KMS-11 (cell line): ENCODE measurements at regions not wholly inside any gene's neighbourhood (a gene's known extent, or its start where the extent isn't known, plus 50 kb on each side); places are given as distances from the start of the nearest gene placed in this dataset.

ENCODE experiments used
- H2AFZ ChIP-seq: fragments of 200-600 bp; sonication (generic); 2 replicates; pipeline ENCODE4 v1.6.1; 2016; ENCODE audit warnings: antibody characterized with exemption, mixed run types, low read depth
- H3K27ac ChIP-seq: fragments of 200-600 bp; sonication (generic); 2 replicates; pipeline ENCODE4 v1.6.1; 2016; ENCODE audit warnings: mild to moderate bottlenecking, mixed run types
- H3K27me3 ChIP-seq: fragments of 200-600 bp; sonication (generic); 2 replicates; pipeline ENCODE4 v1.6.1; 2017; ENCODE audit warnings: mild to moderate bottlenecking, low read depth, mixed run types, moderate library complexity; ENCODE audit not compliant: insufficient read depth
- H3K36me3 ChIP-seq: fragments of 200-600 bp; sonication (generic); 2 replicates; pipeline ENCODE4 v1.6.1; 2017; ENCODE audit warnings: mild to moderate bottlenecking, mixed run types; ENCODE audit not compliant: insufficient read depth
- H3K4me1 ChIP-seq: fragments of 200-600 bp; sonication (generic); 2 replicates; pipeline ENCODE4 v1.6.1; 2016; ENCODE audit warnings: mild to moderate bottlenecking, low read depth, mixed run types; ENCODE audit not compliant: poor library complexity, severe bottlenecking
- H3K4me2 ChIP-seq: fragments of 200-600 bp; sonication (generic); 2 replicates; pipeline ENCODE4 v1.7.0; 2016; ENCODE audit warnings: mild to moderate bottlenecking, mixed run types
- H3K4me3 ChIP-seq: fragments of 200-600 bp; sonication (generic); IDR thresholded peaks from 2 replicates; pipeline ENCODE4 v1.6.1; 2017; ENCODE audit warnings: low read depth, low read length, mixed read lengths; ENCODE audit not compliant: insufficient read depth
- H3K79me2 ChIP-seq: fragments of 200-600 bp; sonication (generic); 2 replicates; pipeline ENCODE4 v1.6.1; 2016; ENCODE audit warnings: low read depth, mixed run types; ENCODE audit not compliant: insufficient read depth
- H3K9ac ChIP-seq: fragments of 200-600 bp; sonication (generic); 2 replicates; pipeline ENCODE4 v1.6.1; 2016; ENCODE audit warnings: mild to moderate bottlenecking, mixed run types
- H4K20me1 ChIP-seq: fragments of 200-600 bp; sonication (generic); 2 replicates; pipeline ENCODE4 v1.6.1; 2016; ENCODE audit warnings: mild to moderate bottlenecking, mixed run types; ENCODE audit not compliant: insufficient read depth
- CTCF ChIP-seq: fragments of 200-600 bp; sonication (generic); conservative IDR thresholded peaks from 2 replicates; pipeline ENCODE4 v1.6.1; 2017; ENCODE audit warnings: low read depth, mild to moderate bottlenecking, antibody characterized with exemption, low read length, moderate library complexity, mixed read lengths

DNA sequence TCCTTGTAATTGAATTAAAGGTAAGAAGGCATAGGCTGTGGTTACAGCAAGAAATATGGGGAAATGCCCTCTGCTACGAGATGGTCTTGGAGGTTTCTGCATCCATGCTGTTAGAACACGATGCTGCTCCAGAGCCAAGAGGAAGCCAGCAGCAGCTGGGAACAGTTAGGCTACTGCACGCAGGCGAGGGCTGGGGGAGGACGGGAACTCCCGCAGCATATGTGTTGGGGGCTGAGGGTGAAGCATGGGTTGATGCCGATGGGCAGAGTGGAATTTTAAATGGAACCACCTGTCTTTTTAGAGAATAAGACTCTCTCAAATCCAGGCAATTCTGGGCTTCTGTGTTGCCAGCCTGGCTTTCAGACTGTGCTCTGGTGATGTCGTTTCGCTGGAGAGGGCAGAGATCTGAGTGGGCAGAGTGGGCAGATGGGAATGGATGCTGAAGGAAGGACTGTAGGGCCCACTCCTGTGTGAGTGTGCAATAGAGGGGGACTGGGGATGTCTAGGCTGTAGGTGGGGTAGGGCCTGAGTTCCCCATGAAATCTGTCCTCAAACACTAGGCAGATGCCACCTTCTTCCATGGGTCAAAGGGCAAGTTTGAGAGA lies 417.0 kb upstream of the TPM1 start:
- Histone ChIP-seq H3K27me3 (no peaks in the 10 kb centered on the region), H3K4me3 (no peak overlapping the region), H3K9ac (no peak overlapping the region), H3K4me2 (no peak overlapping the region), H3K27ac (no peak overlapping the region), H3K4me1 (no peaks in the 10 kb centered on the region), H2AFZ (no peak overlapping the region), H3K79me2 (no peaks in the 10 kb centered on the region), H4K20me1 (no peaks in the 10 kb centered on the region), H3K36me3 (no peaks in the 10 kb centered on the region)
- no peak for TF ChIP-seq CTCF

GRCh38 chr15:62626903-62627302 lies 415.6 kb upstream of the TPM1 start:
- H3K4me2 ChIP-seq: no peak overlapping the region
- no peak for TF ChIP-seq CTCF

DNA sequence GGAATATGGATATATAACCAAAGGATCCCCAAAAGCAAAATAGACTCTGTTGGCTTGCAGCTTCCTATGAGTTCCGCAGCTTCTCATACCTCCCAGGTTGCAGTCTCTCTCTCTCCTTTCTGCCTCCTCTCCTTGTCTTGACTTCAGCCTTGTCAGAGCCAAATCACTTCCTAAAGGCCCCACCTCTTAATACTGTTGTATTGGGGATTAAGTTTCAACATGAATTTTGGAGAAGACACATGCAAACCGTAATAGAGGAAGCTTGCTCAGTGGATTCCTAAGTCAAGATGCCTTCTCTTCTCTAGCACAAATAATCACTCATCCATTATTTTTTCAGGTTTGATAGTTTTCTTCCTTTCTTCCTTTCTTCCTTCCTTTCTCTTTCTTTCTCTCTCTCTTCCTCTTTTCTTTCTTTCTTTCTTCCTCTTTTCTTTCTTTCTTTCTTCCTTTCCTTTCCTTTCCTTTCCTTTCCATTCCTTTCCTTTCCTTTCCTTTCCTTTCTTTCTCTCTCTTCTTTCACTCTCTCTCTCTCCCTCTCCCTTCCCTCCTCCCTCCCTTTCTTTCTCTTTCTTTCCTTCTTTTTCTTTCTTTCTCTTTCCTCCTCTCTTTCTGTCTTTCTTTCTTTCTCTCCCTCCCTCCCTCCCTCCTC lies 411.3 kb upstream of the TPM1 start:
- Histone ChIP-seq H3K9ac (no peak overlapping the region), H3K27ac (no peak overlapping the region), H3K4me2 (no peak overlapping the region), H3K4me3 (no peak overlapping the region), H2AFZ (no peak overlapping the region), H3K27me3 (no peaks in the 10 kb centered on the region), H3K4me1 (no peaks in the 10 kb centered on the region), H3K79me2 (no peaks in the 10 kb centered on the region), H4K20me1 (no peaks in the 10 kb centered on the region), H3K36me3 (no peaks in the 10 kb centered on the region)
- no peak for TF ChIP-seq CTCF

More at GRCh38 chr15:62626903-62627302, 415.6 kb upstream of the TPM1 start:
- no peak overlapping the region for H2AFZ ChIP-seq
- no peaks in the 10 kb centered on the region for H3K27me3 ChIP-seq
- no peak overlapping the region for H3K4me3 ChIP-seq
- no peaks in the 10 kb centered on the region for H3K4me1 ChIP-seq
- H3K79me2 ChIP-seq: no peaks in the 10 kb centered on the region
- H4K20me1 ChIP-seq: no peaks in the 10 kb centered on the region
- H3K27ac ChIP-seq: no peak overlapping the region
- no peak overlapping the region for H3K9ac ChIP-seq
- H3K36me3 ChIP-seq: no peaks in the 10 kb centered on the region

DNA sequence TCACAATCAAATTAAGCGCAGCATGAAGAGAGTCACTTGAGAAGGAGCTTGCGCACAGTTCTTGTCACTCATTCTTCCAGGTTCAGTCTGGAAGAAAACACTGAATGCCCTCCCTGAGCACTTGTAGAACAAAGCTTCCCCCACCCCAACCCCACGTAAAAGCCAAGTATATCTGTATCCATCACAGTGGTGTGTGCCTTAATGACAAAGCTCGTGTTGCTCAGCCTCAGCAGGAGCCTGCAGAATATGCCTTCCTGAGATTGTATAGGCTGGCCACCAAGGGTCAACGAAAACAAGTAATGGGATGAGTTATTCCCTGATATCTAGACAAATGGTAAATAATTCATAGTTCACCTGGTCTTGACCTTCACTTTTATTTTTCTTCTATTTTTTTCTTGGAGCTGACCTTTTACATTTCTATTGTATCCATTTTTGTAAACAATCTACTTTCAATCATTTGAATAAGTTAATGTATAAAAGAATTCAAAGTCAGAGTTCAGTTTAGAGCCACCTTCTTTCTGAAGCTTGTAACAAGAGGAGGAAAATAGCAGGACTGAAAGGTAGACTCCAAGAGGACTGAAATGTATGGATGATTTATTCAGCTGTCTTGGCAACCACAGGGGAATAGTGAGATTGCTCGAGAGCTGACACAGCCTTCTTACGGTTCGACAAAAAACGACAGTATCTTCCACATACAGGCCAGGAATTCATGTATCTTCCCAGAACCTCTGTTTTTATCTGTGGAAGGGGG lies 405.5 kb upstream of the TPM1 start:
- TF ChIP-seq CTCF: no peak
- Histone ChIP-seq H3K27ac (no peak overlapping the region), H3K4me1 (no peaks in the 10 kb centered on the region), H3K4me3 (no peak overlapping the region), H4K20me1 (no peaks in the 10 kb centered on the region), H3K9ac (no peak overlapping the region), H2AFZ (no peak overlapping the region), H3K79me2 (no peaks in the 10 kb centered on the region), H3K36me3 (no peaks in the 10 kb centered on the region), H3K4me2 (no peak overlapping the region), H3K27me3 (no peaks in the 10 kb centered on the region)
